22Rv1 (cell line): ENCODE measurements at regions not wholly inside any gene's neighbourhood (a gene's known extent, or its start where the extent isn't known, plus 50 kb on each side); places are given as distances from the start of the nearest gene placed in this dataset.

Experiments
- H3K27ac ChIP-seq: fragments of 450-650 bp; 2 replicates; pipeline ENCODE4 v1.5.1; 2017
- CTCF ChIP-seq: fragments of 450-650 bp; IDR thresholded peaks from 2 replicates; pipeline ENCODE4 v1.5.1; 2017; ENCODE audit warnings: mild to moderate bottlenecking
- ZFX ChIP-seq: fragments of 450-650 bp; IDR thresholded peaks from 2 replicates; pipeline ENCODE4 v1.6.1; 2017; ENCODE audit warnings: antibody characterized with exemption, borderline replicate concordance

GRCh38 chr11:91730620-91731019, 494.0 kb upstream of the FAT3 start:
- TF ChIP-seq ZFX (no peak), CTCF (no peak)
- no peak overlapping the region for H3K27ac ChIP-seq

DNA sequence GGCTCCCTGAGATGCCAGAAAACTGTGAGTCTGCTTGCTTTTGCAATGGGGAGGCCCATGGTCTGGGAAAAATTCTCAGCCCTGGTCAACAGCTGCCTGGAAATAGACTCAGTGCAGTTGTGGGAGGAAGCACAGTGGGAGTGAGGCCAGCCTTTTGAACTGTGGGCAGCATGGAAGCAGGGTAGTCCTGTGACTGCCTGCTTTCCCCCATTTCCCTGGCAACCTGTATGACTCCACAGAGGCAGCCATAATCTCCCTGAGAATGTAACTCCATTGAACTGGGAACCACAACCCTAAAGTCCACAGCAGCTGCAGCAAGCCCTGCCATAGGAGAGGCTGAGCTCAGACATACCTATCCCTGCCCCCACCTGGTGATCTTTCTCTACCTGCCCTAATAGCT, 494.6 kb upstream of the FAT3 start:
- no peak overlapping the region for H3K27ac ChIP-seq
- TF ChIP-seq CTCF: no peak
- TF ChIP-seq ZFX: no peak

DNA sequence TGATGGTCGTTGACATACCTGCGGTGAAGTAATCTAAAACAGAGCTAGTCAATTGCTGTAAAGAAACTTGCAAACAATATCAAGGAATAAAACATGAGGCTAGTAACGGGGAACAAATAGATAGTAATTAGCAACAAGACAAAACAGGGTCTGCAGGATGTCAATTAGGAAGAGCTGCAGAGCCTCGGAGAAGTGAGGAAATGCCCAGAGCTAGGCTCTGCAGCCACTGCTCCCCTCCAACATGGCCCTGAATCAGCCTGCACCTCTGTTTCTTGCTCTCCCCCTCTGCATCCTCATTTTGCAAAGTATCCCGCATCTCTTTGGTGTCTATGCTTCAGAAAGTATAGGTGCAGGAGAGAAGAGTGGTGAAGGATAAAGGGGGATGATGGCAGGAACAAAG, 507.4 kb upstream of the FAT3 start:
- TF ChIP-seq ZFX: no peak
- no peak for TF ChIP-seq CTCF
- no peak overlapping the region for H3K27ac ChIP-seq

DNA sequence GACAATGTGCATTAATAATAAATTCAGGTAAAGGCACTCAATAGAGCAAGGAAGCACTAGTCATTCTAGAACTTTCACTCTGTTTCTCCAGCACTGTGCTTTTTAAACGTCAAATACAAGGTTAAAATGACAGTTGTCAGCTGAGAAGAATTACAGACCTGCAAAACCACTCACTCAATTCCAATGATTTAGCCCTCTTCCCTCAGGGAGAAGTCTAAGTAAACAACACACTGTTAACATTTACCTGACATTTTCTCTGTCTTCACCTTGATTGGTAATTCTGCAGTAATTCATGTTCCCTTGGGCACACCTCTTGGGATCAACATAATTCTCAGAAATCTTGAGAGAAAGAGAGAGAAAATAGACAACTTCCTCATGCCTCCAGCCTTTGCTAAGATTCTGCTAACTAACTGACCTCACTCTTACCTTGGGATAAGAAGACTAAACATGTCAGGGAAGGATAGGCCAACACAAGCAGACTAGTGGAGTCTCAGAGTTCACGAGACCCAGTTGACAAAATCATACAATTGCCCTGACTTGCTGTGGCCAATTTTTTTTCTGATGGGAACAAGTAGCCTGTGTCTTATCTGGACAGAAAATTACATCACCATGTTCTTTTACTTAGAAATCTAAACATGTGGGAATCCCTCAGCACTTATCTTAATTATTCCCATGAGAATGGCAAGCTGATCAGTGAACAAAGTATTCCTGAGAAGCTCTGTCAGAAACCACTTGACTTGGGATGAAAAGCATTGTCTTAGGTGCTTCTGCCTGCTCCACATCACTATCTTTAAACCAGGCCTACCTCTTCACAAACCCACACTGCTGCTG, 516.8 kb upstream of the FAT3 start:
- H3K27ac ChIP-seq: no peak overlapping the region
- TF ChIP-seq CTCF (no peak), ZFX (no peak)

GRCh38 chr11:91703042-91703441, 521.6 kb upstream of the FAT3 start:
- TF ChIP-seq ZFX (no peak), CTCF (no peak)

DNA sequence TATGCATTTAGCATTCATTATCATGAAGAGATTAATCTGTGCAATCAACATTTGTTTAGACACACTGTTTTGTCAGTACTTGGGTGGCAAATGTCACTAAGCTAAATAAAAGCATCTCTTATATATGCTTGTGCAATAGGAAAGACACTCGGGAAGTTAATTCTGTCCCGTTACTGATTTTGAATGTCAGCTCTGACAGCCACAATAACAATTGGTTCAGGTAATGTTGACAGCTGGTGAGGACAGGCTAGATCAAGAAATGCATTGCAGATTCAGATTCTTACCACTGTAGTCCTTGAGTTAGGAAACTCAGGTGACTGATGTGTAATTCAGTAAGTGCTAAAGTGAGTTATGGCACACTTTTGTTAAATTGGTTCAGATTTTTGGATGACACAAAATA, 523.8 kb upstream of the FAT3 start:
- no peak for TF ChIP-seq ZFX
- TF ChIP-seq CTCF: no peak
- no peak overlapping the region for H3K27ac ChIP-seq

More at GRCh38 chr11:91703042-91703441, 521.6 kb upstream of the FAT3 start:
- no peak overlapping the region for H3K27ac ChIP-seq

DNA sequence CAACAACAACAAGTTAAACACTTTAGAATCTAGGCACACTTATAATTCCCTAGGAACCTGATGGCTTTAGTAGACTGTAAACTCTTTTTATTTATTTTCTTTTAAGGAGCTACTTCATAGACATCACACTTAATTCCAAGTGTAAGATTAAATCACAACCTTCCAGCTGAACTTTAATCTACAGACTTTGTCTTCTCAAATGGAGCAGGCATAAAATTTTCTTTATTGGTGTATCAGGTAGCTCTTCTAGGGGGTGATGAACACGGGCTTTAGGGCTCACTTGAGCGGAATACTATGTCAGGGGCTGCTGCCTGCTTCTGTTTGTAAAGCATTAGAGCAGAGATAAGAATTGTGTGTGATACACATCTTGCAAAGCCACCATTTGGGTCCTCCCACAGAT, 525.8 kb upstream of the FAT3 start:
- TF ChIP-seq CTCF (no peak), ZFX (no peak)
- no peak overlapping the region for H3K27ac ChIP-seq
